GM13977 (cell line): ENCODE measurements at regions not wholly inside any gene's neighbourhood (a gene's known extent, or its start where the extent isn't known, plus 50 kb on each side); places are given as distances from the start of the nearest gene placed in this dataset.

ENCODE experiments used
- DNase-seq: peaks from one replicate; pipeline ENCODE4 v3.0.0; 2012; ENCODE audit warnings: low spot score
- CTCF ChIP-seq: IDR thresholded peaks from 2 replicates; pipeline ENCODE4 v1.5.1; 2012; ENCODE audit warnings: mild to moderate bottlenecking, control low read depth; ENCODE audit not compliant: insufficient read depth; ENCODE audit errors: extremely low read depth, missing control alignments
- in situ Hi-C: fragments of 300-500 bp; cut with MboI; formaldehyde crosslinking; loops from one replicate; pipeline ENCODE4 v1.12.0; 2022; ENCODE audit warnings: low sequenced_read_pairs, low pct_unique_long_range_greater_than_20kb, mixed read lengths, inconsistent platforms; ENCODE audit not compliant: unreplicated experiment

DNA sequence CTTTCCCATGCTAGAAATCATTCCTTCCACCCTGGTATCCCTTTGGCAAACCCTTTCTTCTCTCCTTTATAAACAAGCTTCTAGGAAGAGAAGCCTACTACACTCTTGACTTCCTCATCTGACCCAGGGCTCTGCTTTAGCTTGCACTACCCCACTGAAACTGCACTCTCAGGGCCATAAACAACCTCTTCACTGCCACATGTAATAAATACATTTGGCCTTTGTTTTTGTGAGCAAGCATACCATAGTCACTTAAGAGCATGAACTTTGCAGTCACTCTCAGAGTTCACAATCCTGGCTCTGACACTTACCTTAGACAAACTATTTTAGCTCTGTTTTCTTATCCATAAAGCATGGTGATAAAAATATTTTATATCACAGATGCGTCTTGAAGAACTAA lies 50.7 kb upstream of the USP38 start:
- TF ChIP-seq CTCF: no peak
- in situ Hi-C loops: no loop called here
- no peak for DNase-seq
